HEK293 (cell line): ENCODE measurements at regions not wholly inside any gene's neighbourhood (a gene's known extent, or its start where the extent isn't known, plus 50 kb on each side); places are given as distances from the start of the nearest gene placed in this dataset.

Source experiments
- CTCF ChIA-PET: fragments of 350-600 bp; formaldehyde crosslinking; extraction: SDS; loops from one replicate; lab custom pipeline; 2021; ENCODE audit warnings: antibody characterized with exemption; lab: Yijun Ruan, JAX
- POLR2A ChIA-PET: fragments of 300-600 bp; formaldehyde crosslinking; extraction: SDS; loops from one replicate; lab custom pipeline; 2020; ENCODE audit warnings: antibody characterized with exemption, inconsistent platforms; lab: Yijun Ruan, JAX
- H3K27ac ChIP-seq: fragments of 200-500 bp; sonication (Bioruptor generic); 2 replicates; pipeline ENCODE4 v1.5.1; 2014; ENCODE audit warnings: low read depth, low read length, control low read depth, inconsistent platforms; ENCODE audit errors: extremely low read depth
- H3K36me3 ChIP-seq, 2 experiments: fragments of 200-500 bp in 1 of 2; sonication (Bioruptor generic) in 1 of 2; 1 replicate in 1 of 2; 2 replicates in 1 of 2; pipeline ENCODE4 v1.5.1; 2014 to 2017; ENCODE audit warnings: inconsistent platforms in 2 of 2, low read length in 2 of 2; ENCODE audit not compliant: control insufficient read depth in 2 of 2, insufficient read depth in 1 of 2
- H3K4me1 ChIP-seq: fragments of 200-500 bp; sonication (Bioruptor generic); 2 replicates; pipeline ENCODE4 v1.5.1; 2014; ENCODE audit warnings: mild to moderate bottlenecking, low read length, inconsistent platforms; ENCODE audit not compliant: control insufficient read depth, insufficient read depth
- H3K4me3 ChIP-seq: 2 replicates; pipeline ENCODE4 v1.5.1; 2011; ENCODE audit warnings: low read depth, mild to moderate bottlenecking, control low read depth, low read length, moderate library complexity
- H3K9me3 ChIP-seq: fragments of 200-500 bp; sonication (Bioruptor generic); 2 replicates; pipeline ENCODE4 v1.5.1; 2014; ENCODE audit warnings: low read depth, low read length, inconsistent platforms; ENCODE audit not compliant: control insufficient read depth, insufficient read depth
- EGR2 ChIP-seq: fragments of 450-650 bp; formaldehyde crosslinking; IDR thresholded peaks from 2 replicates; pipeline ENCODE4 v1.5.1; 2016; ENCODE audit warnings: low read depth, missing biosample characterization, missing genetic modification characterization
- ELK4 ChIP-seq: IDR thresholded peaks from 2 replicates; pipeline ENCODE4 v1.6.1; 2011; ENCODE audit warnings: mild to moderate bottlenecking, low read depth, low read length, borderline replicate concordance
- GFI1B ChIP-seq: fragments of 450-650 bp; formaldehyde crosslinking; IDR thresholded peaks from 2 replicates; pipeline ENCODE4 v1.5.1; 2016; ENCODE audit warnings: missing biosample characterization, missing genetic modification characterization
- GLI4 ChIP-seq: fragments of 450-650 bp; formaldehyde crosslinking; IDR thresholded peaks from 2 replicates; pipeline ENCODE4 v1.5.1; 2016; ENCODE audit warnings: missing biosample characterization, missing genetic modification characterization
- SETDB1 ChIP-seq: IDR thresholded peaks from one replicate; pipeline ENCODE4 v1.6.1; 2017; ENCODE audit warnings: mild to moderate bottlenecking, low read length, moderate library complexity, mixed read lengths; ENCODE audit not compliant: insufficient read length
- SP2 ChIP-seq: fragments of 450-650 bp; formaldehyde crosslinking; IDR thresholded peaks from 2 replicates; pipeline ENCODE4 v1.5.1; 2016; ENCODE audit warnings: missing biosample characterization, missing genetic modification characterization
- ZBTB21 ChIP-seq: fragments of 450-650 bp; formaldehyde crosslinking; IDR thresholded peaks from 2 replicates; pipeline ENCODE4 v1.5.1; 2017; ENCODE audit warnings: missing biosample characterization, missing genetic modification characterization
- ZBTB44 ChIP-seq: fragments of 450-650 bp; IDR thresholded peaks from 2 replicates; pipeline ENCODE4 v1.5.1; 2018; ENCODE audit warnings: missing biosample characterization, mild to moderate bottlenecking, missing genetic modification characterization
- ZFP37 ChIP-seq: fragments of 450-650 bp; formaldehyde crosslinking; IDR thresholded peaks from 2 replicates; pipeline ENCODE4 v1.5.1; 2016; ENCODE audit warnings: missing biosample characterization, missing genetic modification characterization
- ZNF202 ChIP-seq: fragments of 450-650 bp; formaldehyde crosslinking; IDR thresholded peaks from 2 replicates; pipeline ENCODE4 v1.5.1; 2016; ENCODE audit warnings: missing biosample characterization, missing genetic modification characterization, borderline replicate concordance
- ZNF24 ChIP-seq: fragments of 450-650 bp; formaldehyde crosslinking; IDR thresholded peaks from 2 replicates; pipeline ENCODE4 v1.5.1; 2016; ENCODE audit warnings: missing biosample characterization, missing genetic modification characterization
- ZNF292 ChIP-seq: fragments of 450-650 bp; formaldehyde crosslinking; IDR thresholded peaks from 2 replicates; pipeline ENCODE4 v1.5.1; 2016; ENCODE audit warnings: low read depth, missing biosample characterization, missing genetic modification characterization, borderline replicate concordance
- ZNF473 ChIP-seq: fragments of 450-650 bp; formaldehyde crosslinking; IDR thresholded peaks from 2 replicates; pipeline ENCODE4 v1.5.1; 2017; ENCODE audit warnings: missing biosample characterization, missing genetic modification characterization
- ZNF48 ChIP-seq: fragments of 450-650 bp; formaldehyde crosslinking; IDR thresholded peaks from 2 replicates; pipeline ENCODE4 v1.5.1; 2016; ENCODE audit warnings: missing biosample characterization, missing genetic modification characterization
- ZNF510 ChIP-seq: fragments of 450-650 bp; formaldehyde crosslinking; IDR thresholded peaks from 2 replicates; pipeline ENCODE4 v1.5.1; 2018; ENCODE audit warnings: mild to moderate bottlenecking, missing genetic modification characterization, missing biosample characterization; ENCODE audit not compliant: insufficient replicate concordance
- ZNF530 ChIP-seq: fragments of 450-650 bp; formaldehyde crosslinking; IDR thresholded peaks from 2 replicates; pipeline ENCODE4 v1.5.1; 2016; ENCODE audit warnings: low read depth, missing biosample characterization, missing genetic modification characterization
- ZNF549 ChIP-seq: fragments of 450-650 bp; IDR thresholded peaks from 2 replicates; pipeline ENCODE4 v1.5.1; 2018; ENCODE audit warnings: missing biosample characterization, missing genetic modification characterization, mild to moderate bottlenecking, inconsistent platforms, moderate library complexity
- ZNF596 ChIP-seq: fragments of 450-650 bp; IDR thresholded peaks from 2 replicates; pipeline ENCODE4 v1.5.0; 2018; ENCODE audit warnings: missing biosample characterization, mild to moderate bottlenecking, missing genetic modification characterization, moderate library complexity
- ZNF610 ChIP-seq: fragments of 450-650 bp; formaldehyde crosslinking; IDR thresholded peaks from 2 replicates; pipeline ENCODE4 v1.5.1; 2016; ENCODE audit warnings: missing biosample characterization, missing genetic modification characterization, borderline replicate concordance
- ZNF626 ChIP-seq: fragments of 450-650 bp; sonication (Bioruptor Pico); formaldehyde crosslinking; IDR thresholded peaks from 2 replicates; pipeline ENCODE4 v1.5.1; 2018; ENCODE audit warnings: missing biosample characterization, missing genetic modification characterization, inconsistent platforms
- ZNF785 ChIP-seq: fragments of 450-650 bp; formaldehyde crosslinking; IDR thresholded peaks from 2 replicates; pipeline ENCODE4 v1.5.1; 2016; ENCODE audit warnings: missing biosample characterization, missing genetic modification characterization
- ZNF830 ChIP-seq: fragments of 450-650 bp; IDR thresholded peaks from 2 replicates; pipeline ENCODE4 v1.5.0; 2018; ENCODE audit warnings: missing biosample characterization, missing genetic modification characterization, low read depth, mild to moderate bottlenecking, moderate library complexity
- ZNF843 ChIP-seq: fragments of 450-650 bp; formaldehyde crosslinking; IDR thresholded peaks from 2 replicates; pipeline ENCODE4 v1.5.1; 2016; ENCODE audit warnings: missing biosample characterization, missing genetic modification characterization
- TF ChIP-seq, protein P1 (sequence below): fragments of 450-650 bp; formaldehyde crosslinking; conservative IDR thresholded peaks from 2 replicates; pipeline ENCODE4 v1.5.1; 2016; ENCODE audit warnings: low read depth, missing biosample characterization, missing genetic modification characterization

- Histone ChIP-seq H3K27ac (no peak overlapping the region), H3K4me1 (no peaks in the 10 kb centered on the region), H3K9me3 (no peaks in the 10 kb centered on the region), H3K4me3 (no peak overlapping the region), H3K36me3 (no peaks in the 10 kb centered on the region)
- ChIA-PET CTCF (interaction anchor here (1.0 kb wide), 1 partner anchor 21 kb away, joined by 3 read pairs; no protein-coding TSS in a partner anchor), POLR2A (no interaction called here)
- TF ChIP-seq ZNF843 (no peak), ZBTB21 (tag by site-specific recombination) (no peak), ZNF473 (tag by site-specific recombination) (no peak), ZNF596 (tag by site-specific recombination) (no peak), ZNF626 (tag by site-specific recombination) (no peak), ZNF830 (no peak), ZNF785 (tag by site-specific recombination) (no peak), ZNF530 (tag by site-specific recombination) (no peak), ZNF510 (tag by site-specific recombination) (no peak), ZNF549 (tag by site-specific recombination) (no peak), SP2 (no peak)
- TF ChIP-seq, protein P1, sequence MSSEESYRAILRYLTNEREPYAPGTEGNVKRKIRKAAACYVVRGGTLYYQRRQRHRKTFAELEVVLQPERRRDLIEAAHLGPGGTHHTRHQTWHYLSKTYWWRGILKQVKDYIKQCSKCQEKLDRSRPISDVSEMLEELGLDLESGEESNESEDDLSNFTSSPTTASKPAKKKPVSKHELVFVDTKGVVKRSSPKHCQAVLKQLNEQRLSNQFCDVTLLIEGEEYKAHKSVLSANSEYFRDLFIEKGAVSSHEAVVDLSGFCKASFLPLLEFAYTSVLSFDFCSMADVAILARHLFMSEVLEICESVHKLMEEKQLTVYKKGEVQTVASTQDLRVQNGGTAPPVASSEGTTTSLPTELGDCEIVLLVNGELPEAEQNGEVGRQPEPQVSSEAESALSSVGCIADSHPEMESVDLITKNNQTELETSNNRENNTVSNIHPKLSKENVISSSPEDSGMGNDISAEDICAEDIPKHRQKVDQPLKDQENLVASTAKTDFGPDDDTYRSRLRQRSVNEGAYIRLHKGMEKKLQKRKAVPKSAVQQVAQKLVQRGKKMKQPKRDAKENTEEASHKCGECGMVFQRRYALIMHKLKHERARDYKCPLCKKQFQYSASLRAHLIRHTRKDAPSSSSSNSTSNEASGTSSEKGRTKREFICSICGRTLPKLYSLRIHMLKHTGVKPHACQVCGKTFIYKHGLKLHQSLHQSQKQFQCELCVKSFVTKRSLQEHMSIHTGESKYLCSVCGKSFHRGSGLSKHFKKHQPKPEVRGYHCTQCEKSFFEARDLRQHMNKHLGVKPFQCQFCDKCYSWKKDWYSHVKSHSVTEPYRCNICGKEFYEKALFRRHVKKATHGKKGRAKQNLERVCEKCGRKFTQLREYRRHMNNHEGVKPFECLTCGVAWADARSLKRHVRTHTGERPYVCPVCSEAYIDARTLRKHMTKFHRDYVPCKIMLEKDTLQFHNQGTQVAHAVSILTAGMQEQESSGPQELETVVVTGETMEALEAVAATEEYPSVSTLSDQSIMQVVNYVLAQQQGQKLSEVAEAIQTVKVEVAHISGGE (tag by site-specific recombination) = no peak
These were observed 124.7 kb downstream of the HFE start for GRCh38 chr6:26211963-26212362.

DNA sequence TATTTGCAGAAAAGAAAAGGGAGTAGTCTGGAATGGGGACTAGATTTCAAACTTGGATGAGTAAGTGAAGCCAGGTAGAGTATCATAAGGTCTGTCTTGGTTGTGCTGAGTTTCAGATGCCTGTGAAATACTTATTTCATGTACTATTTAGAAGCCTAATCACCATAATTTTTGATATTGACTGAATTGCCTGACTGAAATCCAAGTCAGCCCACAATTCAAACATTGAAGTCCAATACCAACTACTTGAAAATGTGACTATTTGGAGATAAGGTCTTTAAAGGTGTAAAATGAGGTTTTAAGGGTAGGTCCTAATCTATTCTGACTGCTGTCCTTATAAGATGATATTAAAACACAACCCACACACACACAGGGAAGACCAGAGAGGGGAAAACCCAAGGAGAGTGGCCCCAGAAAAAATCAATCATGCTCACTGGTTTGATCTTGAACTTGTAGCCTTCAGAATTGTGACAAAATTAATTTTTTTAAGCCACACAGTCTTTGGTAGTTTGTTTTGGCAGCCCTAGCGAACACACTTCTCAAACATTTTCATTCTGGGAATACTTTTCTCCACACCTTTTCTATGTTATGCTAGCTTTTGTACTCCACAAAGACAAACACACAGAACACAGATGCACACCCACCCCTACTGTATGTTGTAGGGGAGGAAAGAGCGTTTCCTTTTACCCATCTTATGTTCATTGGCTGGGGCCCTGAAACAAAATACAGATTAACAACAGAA, 126.3 kb downstream of the HFE start:
- no peaks in the 10 kb centered on the region for H3K36me3 ChIP-seq
- POLR2A ChIA-PET = interaction anchor here (1.2 to 4.6 kb wide), 2 partner anchors 7 to 15 kb away, joined by 5 to 109 read pairs; a partner anchor contains a TSS
- CTCF ChIA-PET = interaction anchor here (0.6 kb wide), 1 partner anchor 108 kb away, joined by 4 read pairs; no protein-coding TSS in a partner anchor
- no peaks in the 10 kb centered on the region for H3K4me1 ChIP-seq
- no peaks in the 10 kb centered on the region for H3K9me3 ChIP-seq
- TF ChIP-seq ZNF610 (tag by site-specific recombination) (no peak), ZNF292 (tag by site-specific recombination) (no peak), ZNF48 (tag by site-specific recombination) (no peak), SETDB1 (no peak), EGR2 (no peak), ZNF24 (tag by site-specific recombination) (no peak), ELK4 (no peak), GLI4 (tag by site-specific recombination) (no peak), ZNF626 (tag by site-specific recombination) (no peak), ZNF202 (tag by site-specific recombination) (no peak), ZFP37 (tag by site-specific recombination) (no peak), GFI1B (tag by site-specific recombination) (no peak), ZBTB44 (tag by site-specific recombination) (no peak)
- no peak overlapping the region for H3K4me3 ChIP-seq
- H3K27ac ChIP-seq = no peak overlapping the region
